HCT116 (cell line): ENCODE measurements at regions not wholly inside any gene's neighbourhood (a gene's known extent, or its start where the extent isn't known, plus 50 kb on each side); places are given as distances from the start of the nearest gene placed in this dataset.

Experiments used
- CTCF ChIP-seq, 3 experiments: fragments of 200-600 bp in 1 of 3; sonication (generic) in 1 of 3; IDR thresholded peaks in 2 of 3; conservative IDR thresholded peaks in 1 of 3; 2 replicates each; pipeline ENCODE4 v1.5.1; 2012 to 2017; ENCODE audit warnings: low read depth in 2 of 3, low read length in 2 of 3, antibody characterized with exemption in 1 of 3, borderline replicate concordance in 1 of 3, control low read depth in 1 of 3, mild to moderate bottlenecking in 1 of 3, mixed read lengths in 1 of 3, mixed run types in 1 of 3, moderate library complexity in 1 of 3; ENCODE audit not compliant: insufficient read depth in 1 of 3
- EZH2 ChIP-seq: fragments of 200-600 bp; sonication (generic); IDR thresholded peaks from 2 replicates; pipeline ENCODE4 v1.6.1; 2017; ENCODE audit warnings: antibody characterized with exemption, mixed run types
- POLR2A ChIP-seq: IDR thresholded peaks from 2 replicates; pipeline ENCODE4 v1.7.0; 2011; ENCODE audit warnings: borderline replicate concordance; ENCODE audit not compliant: insufficient read depth, insufficient read length; ENCODE audit errors: extremely low read depth
- POLR2AphosphoS5 ChIP-seq: IDR thresholded peaks from 2 replicates; pipeline ENCODE4 v1.6.1; 2011; ENCODE audit warnings: mild to moderate bottlenecking, low read depth, low read length, moderate library complexity
- ZFX ChIP-seq: fragments of 450-650 bp; IDR thresholded peaks from 2 replicates; pipeline ENCODE4 v1.6.1; 2017
- ZNF274 ChIP-seq: fragments of 200-500 bp; sonication (Bioruptor generic); IDR thresholded peaks from 2 replicates; pipeline ENCODE4 v1.6.1; 2014; ENCODE audit warnings: mild to moderate bottlenecking, low read depth, low read length, inconsistent platforms
- TF ChIP-seq, protein P1 (sequence below): IDR thresholded peaks from 2 replicates; pipeline ENCODE4 v1.6.1; 2012; ENCODE audit warnings: low read depth

- TF ChIP-seq CTCF (IDR thresholded peaks at IDR 0.05 in 2 of 3, conservative IDR thresholded peaks at IDR 0.05 in 1 of 3; ENCODE audit: borderline replicate concordance in 1 of 3, insufficient read depth in 1 of 3, low read depth in 2 of 3, low read length in 2 of 3) (no peak), POLR2AphosphoS5 (no peak), ZFX (no peak), EZH2 (no peak), POLR2A (no peak), ZNF274 (no peak)
- TF ChIP-seq, protein P1, sequence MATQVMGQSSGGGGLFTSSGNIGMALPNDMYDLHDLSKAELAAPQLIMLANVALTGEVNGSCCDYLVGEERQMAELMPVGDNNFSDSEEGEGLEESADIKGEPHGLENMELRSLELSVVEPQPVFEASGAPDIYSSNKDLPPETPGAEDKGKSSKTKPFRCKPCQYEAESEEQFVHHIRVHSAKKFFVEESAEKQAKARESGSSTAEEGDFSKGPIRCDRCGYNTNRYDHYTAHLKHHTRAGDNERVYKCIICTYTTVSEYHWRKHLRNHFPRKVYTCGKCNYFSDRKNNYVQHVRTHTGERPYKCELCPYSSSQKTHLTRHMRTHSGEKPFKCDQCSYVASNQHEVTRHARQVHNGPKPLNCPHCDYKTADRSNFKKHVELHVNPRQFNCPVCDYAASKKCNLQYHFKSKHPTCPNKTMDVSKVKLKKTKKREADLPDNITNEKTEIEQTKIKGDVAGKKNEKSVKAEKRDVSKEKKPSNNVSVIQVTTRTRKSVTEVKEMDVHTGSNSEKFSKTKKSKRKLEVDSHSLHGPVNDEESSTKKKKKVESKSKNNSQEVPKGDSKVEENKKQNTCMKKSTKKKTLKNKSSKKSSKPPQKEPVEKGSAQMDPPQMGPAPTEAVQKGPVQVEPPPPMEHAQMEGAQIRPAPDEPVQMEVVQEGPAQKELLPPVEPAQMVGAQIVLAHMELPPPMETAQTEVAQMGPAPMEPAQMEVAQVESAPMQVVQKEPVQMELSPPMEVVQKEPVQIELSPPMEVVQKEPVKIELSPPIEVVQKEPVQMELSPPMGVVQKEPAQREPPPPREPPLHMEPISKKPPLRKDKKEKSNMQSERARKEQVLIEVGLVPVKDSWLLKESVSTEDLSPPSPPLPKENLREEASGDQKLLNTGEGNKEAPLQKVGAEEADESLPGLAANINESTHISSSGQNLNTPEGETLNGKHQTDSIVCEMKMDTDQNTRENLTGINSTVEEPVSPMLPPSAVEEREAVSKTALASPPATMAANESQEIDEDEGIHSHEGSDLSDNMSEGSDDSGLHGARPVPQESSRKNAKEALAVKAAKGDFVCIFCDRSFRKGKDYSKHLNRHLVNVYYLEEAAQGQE, result no peak
Observed at GRCh38 chr9:89256225-89256624, 54.8 kb upstream of the CKS2 start.
